Neural crest cell (in vitro differentiated cells): ENCODE measurements at regions not wholly inside any gene's neighbourhood (a gene's known extent, or its start where the extent isn't known, plus 50 kb on each side); places are given as distances from the start of the nearest gene placed in this dataset.
"Not testable (repeated sequence)": the region's sequence is repeated elsewhere in the genome, so short reads cannot be mapped to it uniquely, and the experiment has no call there.

ENCODE experiments used
- DNase-seq: peaks from one replicate; pipeline ENCODE4 v3.0.0; 2021; ENCODE audit warnings: low read depth, mixed read lengths, low spot score
- H3K27ac Mint-ChIP-seq: one replicate; pipeline ENCODE4 v1.8.0; 2021; ENCODE audit warnings: mild to moderate bottlenecking, mixed read lengths; ENCODE audit not compliant: unreplicated experiment
- H3K27me3 Mint-ChIP-seq: 2 replicates; pipeline ENCODE4 v1.8.0; 2021; ENCODE audit warnings: low read depth, mild to moderate bottlenecking, mixed read lengths
- H3K36me3 Mint-ChIP-seq: 2 replicates; pipeline ENCODE4 v1.8.0; 2021; ENCODE audit warnings: low read depth, mild to moderate bottlenecking, mixed read lengths
- H3K4me1 Mint-ChIP-seq: 2 replicates; pipeline ENCODE4 v1.8.0; 2021; ENCODE audit warnings: mixed read lengths
- H3K4me3 Mint-ChIP-seq: one replicate; pipeline ENCODE4 v1.8.0; 2021; ENCODE audit warnings: mild to moderate bottlenecking, mixed read lengths
- H3K9me3 Mint-ChIP-seq: 2 replicates; pipeline ENCODE4 v1.8.0; 2021; ENCODE audit warnings: mixed read lengths
- TF ChIP-seq, protein P1 (sequence below): fragments of 200-600 bp; sonication (generic); conservative IDR thresholded peaks from 2 replicates; pipeline ENCODE4 v1.5.0; 2021; ENCODE audit warnings: antibody characterized with exemption, mild to moderate bottlenecking

DNA sequence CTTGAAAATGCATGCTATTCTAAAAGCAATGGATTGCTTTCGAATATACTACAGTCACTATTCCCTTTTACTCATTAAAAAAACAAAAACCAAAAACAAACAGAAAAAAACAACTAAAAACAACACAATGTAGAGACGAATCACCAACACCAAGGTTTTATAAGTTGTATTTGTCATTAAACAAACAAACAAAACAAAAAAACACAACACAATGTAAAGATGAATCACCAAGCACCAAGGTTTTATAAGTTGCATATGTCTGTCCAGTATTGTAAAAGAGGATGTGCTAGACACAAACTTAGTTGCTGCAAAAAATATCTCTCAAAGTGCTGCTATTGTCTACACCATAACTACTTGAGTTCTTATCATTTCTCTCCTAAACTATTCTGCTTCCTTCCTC, 1269.2 kb downstream of the EFNA5 start:
- peaks cover 18% of the 10 kb centered on the region for H3K4me1 Mint-ChIP-seq
- H3K27me3 Mint-ChIP-seq, result no peaks in the 10 kb centered on the region
- no peaks in the 10 kb centered on the region for H3K36me3 Mint-ChIP-seq
- TF ChIP-seq, protein P1, sequence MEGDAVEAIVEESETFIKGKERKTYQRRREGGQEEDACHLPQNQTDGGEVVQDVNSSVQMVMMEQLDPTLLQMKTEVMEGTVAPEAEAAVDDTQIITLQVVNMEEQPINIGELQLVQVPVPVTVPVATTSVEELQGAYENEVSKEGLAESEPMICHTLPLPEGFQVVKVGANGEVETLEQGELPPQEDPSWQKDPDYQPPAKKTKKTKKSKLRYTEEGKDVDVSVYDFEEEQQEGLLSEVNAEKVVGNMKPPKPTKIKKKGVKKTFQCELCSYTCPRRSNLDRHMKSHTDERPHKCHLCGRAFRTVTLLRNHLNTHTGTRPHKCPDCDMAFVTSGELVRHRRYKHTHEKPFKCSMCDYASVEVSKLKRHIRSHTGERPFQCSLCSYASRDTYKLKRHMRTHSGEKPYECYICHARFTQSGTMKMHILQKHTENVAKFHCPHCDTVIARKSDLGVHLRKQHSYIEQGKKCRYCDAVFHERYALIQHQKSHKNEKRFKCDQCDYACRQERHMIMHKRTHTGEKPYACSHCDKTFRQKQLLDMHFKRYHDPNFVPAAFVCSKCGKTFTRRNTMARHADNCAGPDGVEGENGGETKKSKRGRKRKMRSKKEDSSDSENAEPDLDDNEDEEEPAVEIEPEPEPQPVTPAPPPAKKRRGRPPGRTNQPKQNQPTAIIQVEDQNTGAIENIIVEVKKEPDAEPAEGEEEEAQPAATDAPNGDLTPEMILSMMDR, result no peak
- no peak overlapping the region for H3K27ac Mint-ChIP-seq
- peaks cover 5% of the 10 kb centered on the region for H3K9me3 Mint-ChIP-seq
- DNase-seq, result no peak
- no peak overlapping the region for H3K4me3 Mint-ChIP-seq

DNA sequence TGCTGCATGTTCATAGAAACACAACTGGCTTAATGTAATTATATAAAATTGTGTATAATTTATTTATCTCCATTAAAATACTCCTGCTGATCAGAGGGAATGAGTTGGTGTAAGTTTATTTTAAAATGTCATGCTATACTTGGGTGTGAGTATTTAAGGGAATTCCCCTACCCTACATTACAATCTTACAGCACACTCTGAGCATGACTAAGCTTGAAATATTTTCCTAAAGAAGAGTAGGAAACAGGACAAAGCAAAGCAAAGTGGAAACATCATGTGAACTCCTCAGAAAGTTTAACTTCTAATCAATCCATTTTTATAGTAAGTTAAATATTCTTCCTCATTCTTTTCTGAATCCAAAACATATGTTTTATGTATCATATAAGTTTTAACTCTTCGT, 1271.3 kb downstream of the EFNA5 start:
- Mint-ChIP-seq H3K4me1 (peaks cover 18% of the 10 kb centered on the region), H3K27me3 (no peaks in the 10 kb centered on the region), H3K9me3 (peaks cover 5% of the 10 kb centered on the region), H3K36me3 (no peaks in the 10 kb centered on the region), H3K4me3 (no peak overlapping the region), H3K27ac (peak overlapping the region; percentile 53)
- no peak for DNase-seq
- TF ChIP-seq, protein P1, result no peak

DNA sequence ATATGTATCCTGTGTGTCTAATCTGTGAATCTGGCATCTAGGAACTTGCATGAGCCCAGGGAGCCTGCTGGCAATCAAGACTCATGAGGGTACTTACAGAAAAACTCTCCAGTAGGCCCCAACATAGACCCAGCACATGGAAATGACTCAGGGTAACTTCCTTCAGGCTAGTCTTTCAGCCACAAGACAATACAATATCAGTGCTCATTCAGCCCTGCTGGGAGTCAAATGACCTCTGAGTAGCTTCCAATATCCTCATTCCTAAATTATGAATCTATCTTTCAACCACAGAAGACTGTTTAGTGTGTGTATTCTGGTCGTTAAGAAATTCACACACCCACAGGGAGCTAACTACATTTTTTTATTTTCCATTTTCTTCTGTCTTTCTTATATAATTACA, 1273.0 kb downstream of the EFNA5 start:
- Mint-ChIP-seq H3K36me3 (no peaks in the 10 kb centered on the region), H3K27me3 (no peaks in the 10 kb centered on the region), H3K9me3 (peaks cover 3% of the 10 kb centered on the region), H3K4me3 (no peak overlapping the region), H3K27ac (peak overlapping the region; percentile 92), H3K4me1 (peaks cover 30% of the 10 kb centered on the region)
- TF ChIP-seq, protein P1, result no peak
- DNase-seq, result no peak

DNA sequence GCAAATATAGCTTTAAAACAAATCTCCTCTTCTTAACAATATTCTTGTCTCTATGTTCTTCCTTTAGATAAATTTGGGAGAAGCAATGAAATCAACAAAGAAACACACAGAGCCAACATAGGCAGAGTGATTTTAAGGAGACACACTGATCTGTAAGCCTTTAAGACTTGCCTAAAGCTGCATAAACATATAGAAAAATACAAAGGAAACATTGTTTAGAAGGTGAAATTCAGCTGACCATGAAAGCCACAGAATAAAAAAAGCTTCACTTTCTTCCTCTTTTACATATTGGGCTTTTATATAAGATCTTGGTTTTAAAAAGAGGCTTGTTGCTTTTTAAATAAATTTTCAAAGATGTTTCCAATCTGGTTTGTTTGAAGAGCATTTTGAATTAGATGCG, 1277.5 kb downstream of the EFNA5 start:
- H3K36me3 Mint-ChIP-seq, result no peaks in the 10 kb centered on the region
- H3K27ac Mint-ChIP-seq, result peak overlapping the region; percentile 9
- TF ChIP-seq, protein P1, result no peak
- H3K27me3 Mint-ChIP-seq, result no peaks in the 10 kb centered on the region
- DNase-seq, result no peak
- H3K9me3 Mint-ChIP-seq, result no peaks in the 10 kb centered on the region
- H3K4me1 Mint-ChIP-seq, result peaks cover 24% of the 10 kb centered on the region
- H3K4me3 Mint-ChIP-seq, result no peak overlapping the region

DNA sequence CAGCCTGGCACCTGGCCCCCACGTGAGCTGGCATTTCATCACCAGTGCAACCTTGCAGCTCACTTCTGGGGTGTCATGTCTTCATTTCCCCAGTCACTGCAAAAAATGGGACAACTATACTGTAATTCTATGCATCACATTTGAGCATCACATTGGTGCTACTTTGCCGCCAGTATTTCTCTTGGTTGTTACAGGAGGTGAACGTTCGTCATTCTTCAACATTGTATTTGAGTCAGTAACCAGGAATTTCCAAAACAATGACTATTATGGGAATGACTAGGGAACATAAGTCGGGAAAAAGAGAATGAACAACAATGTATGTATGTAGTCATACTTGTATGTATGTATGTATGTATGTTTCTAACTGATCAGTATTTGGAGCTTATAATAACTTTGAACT, 1278.0 kb downstream of the EFNA5 start:
- Mint-ChIP-seq H3K36me3 (no peaks in the 10 kb centered on the region), H3K27ac (no peak overlapping the region), H3K9me3 (no peaks in the 10 kb centered on the region), H3K27me3 (no peaks in the 10 kb centered on the region), H3K4me1 (peaks cover 22% of the 10 kb centered on the region), H3K4me3 (no peak overlapping the region)
- DNase-seq, result no peak
- TF ChIP-seq, protein P1, result no peak

DNA sequence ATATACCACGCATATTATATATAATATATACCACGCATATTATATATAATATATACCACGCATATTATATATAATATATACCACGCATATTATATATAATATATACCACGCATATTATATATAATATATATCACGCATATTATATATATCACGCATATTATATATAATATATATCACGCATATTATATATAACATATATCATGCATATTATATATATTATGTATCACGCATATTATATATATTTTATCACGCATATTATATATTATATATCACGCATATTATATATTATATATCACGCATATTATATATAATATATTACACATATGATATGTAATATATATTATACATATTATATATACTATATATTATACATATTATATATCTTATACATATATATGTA, 1283.0 kb downstream of the EFNA5 start:
- H3K27me3 Mint-ChIP-seq, DNase-seq, H3K36me3 Mint-ChIP-seq, H3K27ac Mint-ChIP-seq, H3K9me3 Mint-ChIP-seq, H3K4me3 Mint-ChIP-seq: not testable (repeated sequence)
- peaks cover 12% of the 10 kb centered on the region for H3K4me1 Mint-ChIP-seq
